ENCODE measurements at regions not wholly inside any gene's neighbourhood (a gene's known extent, or its start where the extent isn't known, plus 50 kb on each side); places are given as distances from the start of the nearest gene placed in this dataset.

DNA sequence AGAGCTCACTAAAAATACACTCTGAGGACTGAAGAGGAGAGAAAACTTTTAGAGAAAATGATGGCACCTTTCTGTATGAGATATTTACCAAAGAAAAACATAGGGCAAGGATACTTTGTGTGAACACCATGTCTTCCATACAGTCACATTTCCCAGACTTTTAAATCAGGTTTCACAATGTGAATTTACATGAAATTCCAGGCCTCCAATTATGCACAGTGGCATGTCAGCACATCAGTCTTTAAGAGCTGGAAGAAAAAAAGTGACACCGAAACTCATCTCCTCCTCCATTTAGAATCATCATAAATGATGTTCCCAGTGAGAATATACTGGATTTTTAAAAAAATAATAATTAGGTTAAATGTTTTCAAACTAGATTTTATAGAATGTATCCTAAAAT lies 232.2 kb upstream of the UBASH3B start:
- no peak for TF ChIP-seq CTCF (IDR thresholded peaks at IDR 0.05)
- no peak for TF ChIP-seq POLR2A (IDR thresholded peaks at IDR 0.05)
